K562 (cell line): ENCODE measurements at regions not wholly inside any gene's neighbourhood (a gene's known extent, or its start where the extent isn't known, plus 50 kb on each side); places are given as distances from the start of the nearest gene placed in this dataset.

Source experiments
- ASH1L ChIP-seq: fragments of 450-650 bp; IDR thresholded peaks from 2 replicates; pipeline ENCODE4 v1.6.1; 2018; ENCODE audit warnings: borderline replicate concordance, mild to moderate bottlenecking, low read depth; ENCODE audit not compliant: partially characterized antibody
- CEBPZ ChIP-seq: fragments of 150-350 bp; IDR thresholded peaks from 2 replicates; pipeline ENCODE4 v1.6.1; 2014; ENCODE audit warnings: low read depth, mild to moderate bottlenecking, low read length, borderline replicate concordance
- CTCF ChIP-seq, 3 experiments: IDR thresholded peaks in 2 of 3; conservative IDR thresholded peaks in 1 of 3; 2 replicates each; pipeline ENCODE4 v1.5.1; 2011 to 2012; ENCODE audit warnings: low read length in 3 of 3, mild to moderate bottlenecking in 3 of 3, control low read depth in 2 of 3, improper control_type of control experiment in 1 of 3, inconsistent platforms in 1 of 3, low read depth in 1 of 3, mixed read lengths in 1 of 3, moderate library complexity in 1 of 3; ENCODE audit not compliant: insufficient read depth in 2 of 3
- E2F5 ChIP-seq: sonication (generic); formaldehyde crosslinking; IDR thresholded peaks from 2 replicates; pipeline ENCODE4 v1.8.0; 2022; ENCODE audit warnings: mild to moderate bottlenecking, missing genetic modification reagents
- KAT8 ChIP-seq: fragments of 450-650 bp; IDR thresholded peaks from 2 replicates; pipeline ENCODE4 v1.6.1; 2016; ENCODE audit warnings: low read depth, mild to moderate bottlenecking
- KLF10 ChIP-seq: fragments of 250-450 bp; sonication (Bioruptor Pico); IDR thresholded peaks from 2 replicates; pipeline ENCODE4 v1.6.1; 2021; ENCODE audit warnings: matching md5 sums
- MTA3 ChIP-seq: fragments of 450-650 bp; formaldehyde crosslinking; IDR thresholded peaks from 2 replicates; pipeline ENCODE4 v1.6.1; 2017; ENCODE audit warnings: mild to moderate bottlenecking, borderline replicate concordance
- POLR2A ChIP-seq: fragments of 450-650 bp; conservative IDR thresholded peaks from 2 replicates; pipeline ENCODE4 v1.6.1; 2016
- POLR2G ChIP-seq: fragments of 200-400 bp; formaldehyde crosslinking; IDR thresholded peaks from 2 replicates; pipeline ENCODE4 v1.6.1; 2017; ENCODE audit warnings: low read depth, mild to moderate bottlenecking, antibody characterized with exemption, low read length, moderate library complexity
- RAD21 ChIP-seq, 2 experiments: fragments of 250-450 bp in 1 of 2; fragments of 450-650 bp in 1 of 2; sonication (Bioruptor Pico) in 1 of 2; formaldehyde crosslinking in 1 of 2; IDR thresholded peaks in 1 of 2; conservative IDR thresholded peaks in 1 of 2; 2 replicates each; pipeline versions ENCODE4 v1.4.0 to v1.8.0; 2020 to 2022; ENCODE audit warnings: mild to moderate bottlenecking in 2 of 2, moderate library complexity in 1 of 2
- ZNF324 ChIP-seq: fragments of 250-450 bp; sonication (Bioruptor Pico); IDR thresholded peaks from 2 replicates; pipeline ENCODE4 v1.4.0; 2020; ENCODE audit warnings: mild to moderate bottlenecking
- TF ChIP-seq, protein P1 (sequence below): IDR thresholded peaks from 2 replicates; pipeline ENCODE4 v1.6.1; 2011; ENCODE audit not compliant: insufficient read length; ENCODE audit errors: extremely low read depth
- TF ChIP-seq, protein P2 (sequence below): IDR thresholded peaks from 2 replicates; pipeline ENCODE4 v1.6.1; 2012; ENCODE audit warnings: low read depth, low read length, improper control_type of control experiment, borderline replicate concordance

DNA sequence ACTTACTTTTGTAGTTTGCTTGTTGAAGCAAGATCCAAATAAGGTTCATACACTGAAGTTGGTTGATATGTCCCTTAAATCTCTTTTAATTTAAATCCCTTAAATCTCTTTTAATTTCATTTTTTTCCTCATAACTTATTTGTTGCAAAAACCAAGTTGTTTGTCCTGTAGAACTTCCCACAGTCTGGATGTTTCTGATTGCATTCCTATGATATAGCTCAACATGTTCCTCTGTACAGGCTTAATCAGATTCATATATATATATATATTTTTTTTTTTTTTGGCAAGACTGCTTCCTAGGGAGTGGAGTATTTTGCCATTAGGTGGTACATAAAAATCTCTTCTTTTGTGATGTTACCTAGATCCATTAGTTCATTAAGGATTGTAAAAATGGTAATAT, 174.9 kb upstream of the MKLN1 start:
- TF ChIP-seq, protein P1, sequence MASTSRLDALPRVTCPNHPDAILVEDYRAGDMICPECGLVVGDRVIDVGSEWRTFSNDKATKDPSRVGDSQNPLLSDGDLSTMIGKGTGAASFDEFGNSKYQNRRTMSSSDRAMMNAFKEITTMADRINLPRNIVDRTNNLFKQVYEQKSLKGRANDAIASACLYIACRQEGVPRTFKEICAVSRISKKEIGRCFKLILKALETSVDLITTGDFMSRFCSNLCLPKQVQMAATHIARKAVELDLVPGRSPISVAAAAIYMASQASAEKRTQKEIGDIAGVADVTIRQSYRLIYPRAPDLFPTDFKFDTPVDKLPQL = no peak
- no peak for TF ChIP-seq KLF10 (CRISPR knock-in tag)
- TF ChIP-seq KAT8 = no peak
- no peak for TF ChIP-seq CTCF (IDR thresholded peaks at IDR 0.05 in 2 of 3, conservative IDR thresholded peaks at IDR 0.05 in 1 of 3; ENCODE audit: insufficient read depth in 2 of 3, low read depth in 1 of 3, low read length in 3 of 3)
- no peak for TF ChIP-seq ASH1L
- TF ChIP-seq E2F5 (CRISPR knock-in tag) = no peak
- TF ChIP-seq CEBPZ = no peak
- no peak for TF ChIP-seq MTA3
- no peak for TF ChIP-seq POLR2G
- no peak for TF ChIP-seq POLR2A
- TF ChIP-seq, protein P2, sequence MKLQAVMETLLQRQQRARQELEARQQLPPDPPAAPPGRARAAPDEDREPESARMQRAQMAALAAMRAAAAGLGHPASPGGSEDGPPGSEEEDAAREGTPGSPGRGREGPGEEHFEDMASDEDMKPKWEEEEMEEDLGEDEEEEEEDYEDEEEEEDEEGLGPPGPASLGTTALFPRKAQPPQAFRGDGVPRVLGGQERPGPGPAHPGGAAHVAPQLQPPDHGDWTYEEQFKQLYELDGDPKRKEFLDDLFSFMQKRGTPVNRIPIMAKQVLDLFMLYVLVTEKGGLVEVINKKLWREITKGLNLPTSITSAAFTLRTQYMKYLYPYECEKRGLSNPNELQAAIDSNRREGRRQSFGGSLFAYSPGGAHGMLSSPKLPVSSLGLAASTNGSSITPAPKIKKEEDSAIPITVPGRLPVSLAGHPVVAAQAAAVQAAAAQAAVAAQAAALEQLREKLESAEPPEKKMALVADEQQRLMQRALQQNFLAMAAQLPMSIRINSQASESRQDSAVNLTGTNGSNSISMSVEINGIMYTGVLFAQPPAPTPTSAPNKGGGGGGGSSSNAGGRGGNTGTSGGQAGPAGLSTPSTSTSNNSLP = no peak
- TF ChIP-seq ZNF324 = no peak
- TF ChIP-seq RAD21 (CRISPR knock-in tag; conservative IDR thresholded peaks at IDR 0.05 in 1 of 2, IDR thresholded peaks at IDR 0.05 in 1 of 2) = no peak
